ENCODE measurements at regions not wholly inside any gene's neighbourhood (a gene's known extent, or its start where the extent isn't known, plus 50 kb on each side); places are given as distances from the start of the nearest gene placed in this dataset.

DNA sequence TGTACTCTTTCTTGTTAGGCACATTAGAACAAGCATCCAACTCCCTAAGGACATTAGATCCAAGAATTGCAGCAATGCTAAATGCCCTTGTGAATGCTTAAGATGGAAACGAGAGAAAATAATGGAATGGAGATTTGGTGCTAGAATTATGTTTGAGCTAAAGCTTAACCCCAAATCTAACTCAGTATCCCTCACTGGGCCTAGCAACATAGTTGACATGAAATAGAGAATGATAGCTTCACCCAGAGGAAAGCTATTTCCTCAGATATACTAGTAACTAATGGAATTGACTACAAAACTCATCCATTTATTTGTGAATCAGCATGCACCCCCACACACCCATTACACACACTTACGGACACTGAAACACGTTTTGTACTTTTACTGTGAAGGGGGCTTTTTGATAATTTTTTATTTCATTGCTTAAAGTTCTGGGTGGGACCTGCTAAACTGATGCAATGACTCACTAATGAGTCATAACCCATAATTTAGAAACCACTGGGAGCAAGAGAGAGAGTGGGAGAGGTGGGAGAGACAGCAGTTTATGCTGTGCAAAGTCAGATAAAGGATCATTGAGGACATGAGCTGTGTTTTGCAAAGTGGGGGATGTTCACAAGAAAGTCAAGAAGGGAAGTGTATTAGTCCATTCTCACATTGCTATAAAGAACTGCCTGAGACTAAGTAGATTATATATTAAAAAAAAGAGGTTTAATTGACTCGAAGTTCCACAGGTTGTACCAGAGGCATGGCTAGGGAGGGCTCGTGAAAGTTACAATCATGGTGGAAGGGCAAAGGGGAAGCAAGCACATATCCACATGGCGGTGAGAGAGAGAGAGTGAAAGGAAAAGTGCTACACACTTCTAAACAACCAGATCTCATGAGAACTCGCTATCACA lies 382.7 kb downstream of the SFMBT2 start:
- no peak for DNase-seq (ENCODE audit: low read depth)

- no peak for DNase-seq (ENCODE audit: low read depth)
Measured at GRCh38 chr10:7027237-7027912, 383.5 kb downstream of the SFMBT2 start.

DNA sequence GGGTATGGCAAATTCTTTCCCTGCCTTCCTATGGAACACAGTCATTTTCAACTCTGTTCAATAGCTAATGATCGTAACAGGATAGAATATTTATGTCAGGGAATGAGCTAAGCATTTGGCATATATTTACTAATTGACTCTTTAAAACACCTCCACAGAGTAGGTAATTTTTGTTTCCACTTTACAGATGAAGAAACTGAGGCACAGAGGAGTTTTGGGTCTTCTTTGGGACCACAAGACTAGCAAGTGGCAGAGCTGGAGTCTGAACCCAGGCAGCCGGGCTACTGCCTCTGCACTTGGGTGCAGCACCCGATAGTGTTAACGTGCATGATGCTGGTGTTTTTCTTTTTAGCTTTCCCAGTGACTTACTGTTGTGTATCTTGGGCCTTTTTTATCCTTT lies 384.0 kb downstream of the SFMBT2 start:
- no peak for DNase-seq (ENCODE audit: low read depth)

GRCh38 chr10:7025296-7025695 lies 385.5 kb downstream of the SFMBT2 start:
- DNase-seq (ENCODE audit: low read depth) = no peak

DNA sequence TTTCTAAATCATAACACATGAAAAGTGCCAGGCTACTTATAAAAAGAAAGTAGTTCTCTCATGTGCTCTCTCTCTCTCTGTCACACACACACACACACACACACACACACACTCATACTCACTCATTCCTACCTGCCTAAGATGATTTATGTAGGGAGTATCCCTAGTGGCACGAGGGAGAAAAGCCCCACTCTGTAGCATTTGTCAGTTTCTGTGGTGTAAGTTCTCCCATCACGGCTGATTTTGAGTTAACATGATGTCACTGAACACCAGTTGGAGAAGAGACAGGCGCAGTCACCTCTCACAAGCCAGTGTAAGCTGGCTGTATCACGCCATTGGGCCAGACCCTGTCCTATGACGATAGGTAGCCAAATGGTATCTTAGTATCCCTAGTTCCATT lies 395.4 kb downstream of the SFMBT2 start:
- no peak for DNase-seq (ENCODE audit: low read depth)

DNA sequence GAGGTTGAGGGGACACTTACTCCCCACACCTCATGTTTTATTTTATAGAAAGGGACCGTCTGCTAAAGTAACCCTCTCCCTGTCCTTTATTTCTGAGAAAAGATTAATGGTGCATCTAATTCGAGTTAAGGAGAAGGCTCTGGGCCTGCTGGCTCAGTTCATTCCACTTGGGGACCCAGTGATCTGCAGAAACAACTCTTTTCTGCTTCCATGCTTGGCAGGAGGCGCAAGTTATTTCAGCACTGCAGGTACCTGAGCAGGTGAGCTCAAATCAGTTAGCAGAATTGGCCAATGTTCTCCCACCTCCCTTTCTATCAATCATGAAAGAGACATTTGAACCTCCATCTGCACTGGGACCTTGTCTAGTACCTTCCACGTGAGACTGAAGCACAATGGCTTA lies 396.1 kb downstream of the SFMBT2 start:
- no peak for DNase-seq (ENCODE audit: low read depth)

DNA sequence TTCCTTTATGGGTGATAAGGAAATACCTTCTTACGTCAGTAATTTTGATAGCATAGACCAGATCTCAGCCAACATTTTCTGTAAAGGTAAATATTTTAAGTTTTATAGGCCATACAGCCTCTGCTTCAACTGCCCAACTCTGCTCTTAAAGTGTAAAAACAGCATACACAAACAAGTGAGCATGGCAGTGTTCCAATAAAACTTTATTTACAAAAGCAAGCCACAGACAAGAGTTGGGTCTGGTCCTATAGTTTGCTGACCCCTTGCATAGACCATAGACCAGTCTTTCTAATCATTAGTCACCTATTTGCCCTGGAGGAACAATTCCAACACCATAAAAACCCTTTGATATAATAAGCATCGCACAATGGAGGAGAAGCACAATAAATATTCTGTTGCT lies 398.8 kb downstream of the SFMBT2 start:
- no peak for DNase-seq (ENCODE audit: low read depth)

GRCh38 chr10:7008645-7009044 lies 402.2 kb downstream of the SFMBT2 start:
- no peak for DNase-seq (ENCODE audit: low read depth)

DNA sequence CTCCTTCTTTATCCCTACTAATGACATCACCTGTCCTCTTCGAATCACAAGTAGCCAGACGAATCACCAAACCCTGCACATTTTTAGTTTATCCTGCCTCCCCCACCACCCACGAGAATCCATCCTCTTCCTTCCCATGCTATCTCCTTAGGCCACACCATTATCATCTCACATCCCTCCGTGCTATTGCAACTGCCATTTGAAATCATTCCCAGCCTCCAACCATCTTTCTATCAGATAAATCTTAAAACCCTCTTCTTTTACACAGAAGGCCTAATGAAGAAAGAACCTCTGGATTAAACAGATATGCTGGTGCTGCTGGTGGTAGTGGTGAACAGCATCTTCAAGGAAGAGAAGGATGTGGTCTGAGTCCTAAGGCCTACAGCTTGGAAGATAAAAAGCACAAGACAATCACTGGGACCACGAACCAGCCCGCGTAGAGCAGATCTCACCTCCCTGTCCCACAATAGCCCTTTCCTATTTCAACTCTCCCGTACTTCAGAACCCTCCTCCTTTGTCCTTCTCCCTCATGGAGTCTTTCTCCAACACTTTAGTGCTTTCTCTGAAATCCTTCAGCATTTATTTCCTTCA lies 403.1 kb downstream of the SFMBT2 start:
- no peak for DNase-seq (ENCODE audit: low read depth)

DNA sequence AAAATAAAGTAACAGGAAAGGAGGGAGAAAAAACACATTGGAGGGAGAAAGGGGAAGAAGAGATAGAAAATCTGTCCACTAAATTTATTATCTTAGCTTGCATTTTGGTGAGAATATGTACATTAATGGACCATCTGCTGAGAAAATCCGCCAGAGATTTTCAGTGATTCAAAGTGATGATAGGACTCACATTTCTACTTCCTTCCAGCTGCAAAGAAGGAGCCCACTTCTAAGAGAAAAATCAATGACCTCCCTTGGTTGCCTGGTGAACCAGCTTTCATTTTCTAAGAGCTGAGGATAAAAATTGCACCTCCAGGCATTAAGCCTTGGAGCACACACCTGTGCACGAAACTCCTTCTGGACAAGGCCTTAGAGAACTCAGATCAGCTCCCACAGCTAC lies 404.3 kb downstream of the SFMBT2 start:
- no peak for DNase-seq (ENCODE audit: low read depth)

DNA sequence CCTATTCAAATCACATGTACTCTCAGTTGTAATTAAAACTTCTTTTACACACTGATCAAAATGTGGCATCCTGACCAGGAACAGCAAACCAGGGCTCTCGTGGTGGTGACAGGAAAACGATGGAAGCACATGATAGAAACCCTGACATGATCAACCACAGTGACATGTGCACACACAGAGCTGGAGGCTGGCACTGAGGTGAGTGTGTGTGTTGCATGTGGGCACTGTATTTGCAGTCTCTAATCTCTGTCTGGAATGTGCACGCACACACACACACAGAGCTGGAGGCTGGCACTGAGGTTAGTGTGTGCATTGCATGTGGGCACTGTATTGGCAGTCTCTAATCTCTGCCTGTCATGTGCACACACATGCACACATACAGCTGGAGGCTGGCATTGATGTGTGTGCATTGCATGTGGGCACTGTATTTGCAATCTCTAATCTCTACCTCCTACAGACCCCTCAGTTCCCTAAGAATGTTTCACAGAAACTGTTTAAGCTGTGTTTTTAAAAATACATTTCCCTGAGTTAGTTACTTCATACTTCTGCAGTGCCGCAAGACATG lies 406.9 kb downstream of the SFMBT2 start:
- no peak for DNase-seq (ENCODE audit: low read depth)

GRCh38 chr10:7000061-7000460 lies 410.8 kb downstream of the SFMBT2 start:
- no peak for DNase-seq (ENCODE audit: low read depth)

GRCh38 chr10:6999232-6999925 lies 411.5 kb downstream of the SFMBT2 start:
- no peak for DNase-seq (ENCODE audit: low read depth)

GRCh38 chr10:6997509-6997908 lies 413.3 kb downstream of the SFMBT2 start:
- no peak for DNase-seq (ENCODE audit: low read depth)

GRCh38 chr10:6996431-6996830 lies 414.4 kb downstream of the SFMBT2 start:
- no peak for DNase-seq (ENCODE audit: low read depth)

GRCh38 chr10:6995831-6996230 lies 415.0 kb downstream of the SFMBT2 start:
- no peak for DNase-seq (ENCODE audit: low read depth)

DNA sequence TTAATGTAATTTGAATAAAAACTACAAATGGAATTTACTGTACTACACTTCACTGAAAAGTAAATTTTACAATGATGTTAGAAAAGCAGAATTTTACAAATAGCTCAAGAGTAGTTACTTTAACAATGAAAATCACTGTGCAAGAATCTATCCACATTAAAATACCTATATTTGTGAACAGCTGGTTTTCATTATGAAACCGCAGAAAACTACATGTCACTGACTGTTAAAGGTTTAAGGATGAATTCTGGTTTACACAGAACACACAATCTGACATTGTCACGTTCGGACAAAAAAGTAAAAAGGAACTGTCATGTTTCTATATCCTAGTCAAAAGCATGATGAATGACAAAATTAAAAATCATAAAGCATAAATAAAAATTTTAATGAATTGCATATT lies 415.3 kb upstream of the PRKCQ start:
- no peak for DNase-seq (ENCODE audit: low read depth)

GRCh38 chr10:6990891-6991290 lies 410.8 kb upstream of the PRKCQ start:
- no peak for DNase-seq (ENCODE audit: low read depth)

GRCh38 chr10:6988654-6989053 lies 408.6 kb upstream of the PRKCQ start:
- no peak for DNase-seq (ENCODE audit: low read depth)

DNA sequence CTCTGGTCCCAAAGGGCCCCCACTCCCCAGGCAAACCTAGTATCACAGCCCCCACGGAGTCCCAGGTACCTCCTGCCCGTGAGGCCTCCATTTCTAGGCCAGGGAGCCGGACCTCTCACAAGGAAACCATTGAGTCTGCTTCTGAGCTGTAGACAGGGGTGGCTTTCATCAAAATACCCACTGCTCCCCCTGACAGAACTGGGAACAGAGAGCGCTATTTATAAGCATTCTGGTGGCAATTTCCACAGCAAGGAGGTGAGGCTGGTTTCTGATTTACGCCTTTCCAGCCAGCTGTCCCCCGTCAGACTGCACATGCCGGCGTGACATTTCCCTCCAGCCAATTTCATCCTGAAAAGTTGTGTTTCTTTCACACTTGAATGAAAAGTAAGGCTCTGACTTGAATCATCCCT lies 407.5 kb upstream of the PRKCQ start:
- DNase-seq (ENCODE audit: low read depth) = no peak

DNA sequence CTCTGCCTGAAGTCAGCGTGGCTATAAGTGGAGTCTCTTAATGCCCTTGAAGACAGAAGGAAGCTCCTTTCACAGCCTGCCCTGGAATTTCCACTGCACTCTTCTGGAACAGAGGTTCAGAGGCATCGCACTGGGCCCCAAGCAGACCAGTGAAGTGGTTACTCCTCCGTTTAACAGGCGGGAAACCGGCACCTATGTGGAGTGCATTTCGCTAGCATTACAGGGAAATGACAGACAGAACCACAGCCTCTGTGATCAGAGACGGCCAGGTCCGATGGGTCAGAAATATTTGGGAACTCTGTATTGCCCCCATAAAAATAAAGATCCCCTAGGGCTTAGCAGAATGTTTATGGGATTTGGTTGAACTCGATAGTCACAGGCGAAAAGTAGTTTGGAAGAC lies 406.9 kb upstream of the PRKCQ start:
- no peak for DNase-seq (ENCODE audit: low read depth)

DNA sequence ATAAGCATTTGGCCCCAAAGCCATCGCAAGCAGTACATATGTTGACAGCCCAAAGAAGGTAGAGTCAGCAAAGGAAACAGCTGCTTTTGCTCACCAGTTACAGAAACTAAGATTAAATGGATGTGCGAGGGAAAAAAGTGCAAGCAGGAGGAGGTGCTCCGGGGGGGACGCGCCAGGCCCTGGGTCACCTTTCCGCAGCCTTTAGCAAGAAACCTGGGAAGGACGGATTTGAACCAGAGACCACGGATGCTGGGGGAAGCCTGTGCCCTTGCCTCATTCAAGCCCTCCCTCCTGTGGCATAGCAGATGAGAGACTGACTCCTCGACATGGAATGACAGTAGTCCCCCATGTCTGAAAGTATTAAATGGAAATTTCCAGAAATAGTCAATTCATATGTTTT lies 405.6 kb upstream of the PRKCQ start:
- no peak for DNase-seq (ENCODE audit: low read depth)
